Esophagus mucosa (tissue), 1 donor: ENCODE measurements at regions not wholly inside any gene's neighbourhood (a gene's known extent, or its start where the extent isn't known, plus 50 kb on each side); places are given as distances from the start of the nearest gene placed in this dataset.
"Not testable (repeated sequence)": the region's sequence is repeated elsewhere in the genome, so short reads cannot be mapped to it uniquely, and the experiment has no call there.

Experiments
- ATAC-seq: fragments of 200-7000 bp; cut with Tn5 transposase; one replicate; pipeline ENCODE4 v1.9.1; 2020
- donor health status: DM: yes; HTN: yes; CAD: no.

DNA sequence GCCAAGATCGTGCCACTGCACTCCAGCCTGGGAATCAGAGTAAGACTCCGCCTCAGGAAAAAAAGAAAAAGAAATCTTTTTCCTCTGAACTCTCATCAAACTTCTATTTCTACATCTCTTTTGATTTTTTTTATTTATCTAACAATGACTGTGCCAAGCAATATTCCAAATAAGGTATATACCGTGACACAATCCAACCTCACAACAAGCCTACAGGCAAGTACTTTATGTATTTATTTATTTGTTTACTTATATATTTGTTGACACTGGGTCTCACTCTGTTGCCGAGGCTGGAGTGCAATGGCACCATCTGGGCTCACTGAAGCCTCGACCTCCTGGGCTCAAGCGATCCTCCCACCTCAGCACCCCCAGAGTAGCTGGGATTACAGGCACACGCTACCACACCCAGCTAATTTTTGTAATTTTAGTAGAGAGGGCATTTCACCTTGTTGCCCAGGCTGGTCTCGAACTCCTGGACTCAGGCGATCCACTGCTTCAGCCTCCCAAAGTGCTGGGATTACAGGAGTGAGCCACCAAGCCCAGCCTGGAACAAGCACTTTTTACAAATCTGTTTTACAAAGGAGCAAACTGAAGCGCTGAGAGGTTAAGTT is 94.9 kb upstream of the CHD2 start:
- no peak for ATAC-seq

DNA sequence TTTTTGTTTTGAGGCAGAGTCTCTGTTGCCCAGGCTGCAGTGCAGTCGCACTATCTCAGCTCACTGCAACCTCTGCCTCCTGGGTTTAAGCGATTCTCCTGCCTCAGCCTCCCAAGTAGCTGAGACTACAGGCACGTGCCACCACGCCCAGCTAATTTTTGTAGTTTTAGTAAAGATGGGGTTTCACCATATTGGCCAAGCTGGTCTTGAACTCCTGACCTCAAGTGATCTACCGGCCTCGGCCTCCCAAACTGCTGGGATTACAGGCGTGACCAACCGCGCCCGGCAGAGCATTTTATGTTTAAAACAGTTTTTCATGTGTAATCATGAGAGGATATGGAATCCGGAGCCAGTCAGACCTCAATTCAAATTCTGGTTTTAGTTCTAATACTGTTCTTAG is 94.0 kb upstream of the CHD2 start:
- ATAC-seq: not testable (repeated sequence)

DNA sequence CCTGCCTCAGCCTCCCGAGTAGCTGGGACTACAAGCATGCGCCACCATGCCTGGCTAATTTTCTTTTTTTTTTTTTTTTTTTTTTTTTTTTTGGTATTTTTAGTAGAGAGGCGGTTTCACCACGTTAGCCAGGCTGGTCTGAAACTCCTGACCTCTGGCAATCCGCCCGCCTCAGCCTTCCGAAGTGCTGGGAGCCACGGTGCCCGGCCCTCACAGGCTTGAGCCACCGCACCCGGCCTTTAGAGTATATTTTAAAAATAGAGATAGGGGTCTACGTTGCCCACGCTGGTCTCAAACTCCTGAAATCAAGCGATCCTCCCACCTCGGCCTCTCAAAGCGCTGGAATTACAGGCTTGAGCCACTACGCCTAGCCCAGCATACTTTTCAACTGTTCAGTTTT is 93.4 kb upstream of the CHD2 start:
- ATAC-seq: no peak

DNA sequence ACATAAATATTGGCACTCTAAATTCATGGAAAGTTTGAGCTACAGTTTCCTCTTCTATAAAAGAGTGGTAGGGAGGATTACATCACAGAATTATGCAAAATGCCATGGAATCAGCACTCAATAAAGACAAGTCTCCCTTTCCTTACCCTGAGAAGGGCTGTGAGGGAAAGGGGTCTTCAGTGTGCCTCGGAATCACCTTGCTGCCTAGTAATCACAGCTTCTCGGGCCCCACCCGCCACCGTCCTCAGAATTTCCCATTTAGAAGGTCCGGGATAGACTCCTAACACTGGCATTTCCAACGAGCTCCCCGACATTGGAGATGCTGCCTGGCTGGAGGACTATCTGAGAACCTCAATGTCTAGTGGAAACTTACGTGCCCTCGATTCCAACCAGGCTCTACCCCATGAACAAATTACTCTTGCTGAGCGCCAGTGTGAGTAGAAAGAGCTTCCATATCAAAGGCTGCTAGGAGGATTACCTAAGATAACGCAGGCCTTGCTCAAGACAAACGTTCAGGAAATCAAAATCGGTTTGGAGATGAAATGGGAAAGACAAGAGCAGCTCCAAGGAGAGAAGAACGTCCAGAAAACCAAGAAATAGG is 92.1 kb upstream of the CHD2 start:
- no peak for ATAC-seq

DNA sequence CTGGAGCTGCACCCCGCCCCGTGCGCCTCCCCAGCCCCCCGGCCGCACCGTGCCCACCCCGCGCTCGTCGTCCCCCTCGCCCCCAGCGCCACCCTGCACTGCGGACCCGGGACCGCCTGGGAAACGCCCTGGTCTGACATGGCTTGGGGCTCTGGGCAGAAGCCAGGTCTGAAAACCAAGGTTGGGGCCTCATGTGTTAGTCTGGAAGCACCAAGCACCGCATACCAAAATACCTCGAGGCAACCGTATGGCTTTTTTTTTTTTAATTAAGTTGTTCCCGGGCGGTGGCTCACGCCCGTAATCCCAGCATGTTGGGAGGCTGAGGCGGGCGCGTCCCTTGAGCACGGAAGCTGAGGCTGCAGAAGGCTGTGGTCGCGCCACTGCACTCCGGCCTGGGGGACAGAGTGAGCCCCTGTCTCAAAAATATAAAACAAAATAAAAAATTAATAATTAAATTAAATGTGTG is 91.5 kb upstream of the CHD2 start:
- peak; percentile 13 for ATAC-seq

DNA sequence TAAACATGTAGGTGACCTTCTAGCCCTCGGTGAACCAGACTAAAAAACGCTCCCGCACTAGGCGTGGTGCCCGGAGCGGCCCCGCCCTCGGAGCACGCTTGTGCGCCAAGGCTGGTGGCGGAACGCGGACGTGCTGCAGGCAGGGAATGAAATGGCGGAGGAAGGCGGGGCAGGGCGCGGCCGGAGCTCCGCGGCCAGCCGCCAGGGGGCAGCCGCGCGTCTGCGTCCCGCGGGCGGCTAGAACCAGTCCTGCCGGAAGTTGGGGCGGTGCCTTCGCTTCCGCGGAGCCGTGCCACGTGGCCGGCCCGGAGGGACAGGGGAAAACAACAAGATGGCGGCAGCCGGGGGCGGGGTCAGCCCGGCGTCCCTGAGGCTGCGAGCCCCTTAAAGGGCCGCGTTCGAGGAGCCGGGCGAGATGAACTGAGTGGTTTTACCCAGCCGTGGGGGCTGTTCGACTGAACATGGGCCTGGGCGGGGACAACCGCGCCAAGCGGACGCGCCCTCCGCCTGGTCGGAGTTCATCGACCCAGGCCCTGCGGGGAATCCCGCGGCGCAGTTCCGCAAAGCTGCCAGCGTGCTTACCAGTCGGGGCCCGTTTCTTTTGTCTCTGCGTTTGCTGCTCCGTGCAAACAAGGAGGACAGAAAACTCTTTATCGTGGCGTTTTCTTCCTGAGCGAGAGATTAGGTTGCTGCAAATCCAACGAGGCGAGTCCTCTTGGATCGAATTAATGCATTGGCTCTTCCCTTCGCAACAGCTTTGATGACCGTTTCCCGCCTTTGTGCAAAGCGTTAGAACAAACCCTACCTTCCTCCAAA is 90.9 kb upstream of the CHD2 start:
- peak; percentile 93 for ATAC-seq

DNA sequence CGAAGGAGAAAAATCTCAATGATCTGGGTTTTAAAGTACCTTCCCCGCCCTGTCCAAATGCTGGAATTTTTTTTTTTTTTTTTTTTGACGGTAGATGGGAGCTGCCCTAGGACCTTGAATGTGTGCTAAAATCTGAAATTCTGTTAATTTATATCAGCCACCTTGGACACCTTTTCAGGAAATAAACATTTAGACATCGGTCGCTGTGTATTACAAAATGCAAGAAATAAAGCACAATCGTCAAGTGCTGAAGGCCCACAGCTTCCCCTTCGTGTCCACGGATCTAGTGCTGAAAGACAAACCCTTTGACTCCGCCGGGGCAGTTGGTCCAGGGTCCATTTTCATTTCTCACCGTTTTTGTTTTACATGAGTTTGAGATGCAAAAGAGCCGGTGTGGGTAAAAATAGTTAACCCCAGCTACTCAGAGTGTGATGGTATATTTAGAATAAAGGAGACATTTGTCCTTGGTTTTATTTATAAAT is 90.2 kb upstream of the CHD2 start:
- no peak for ATAC-seq

DNA sequence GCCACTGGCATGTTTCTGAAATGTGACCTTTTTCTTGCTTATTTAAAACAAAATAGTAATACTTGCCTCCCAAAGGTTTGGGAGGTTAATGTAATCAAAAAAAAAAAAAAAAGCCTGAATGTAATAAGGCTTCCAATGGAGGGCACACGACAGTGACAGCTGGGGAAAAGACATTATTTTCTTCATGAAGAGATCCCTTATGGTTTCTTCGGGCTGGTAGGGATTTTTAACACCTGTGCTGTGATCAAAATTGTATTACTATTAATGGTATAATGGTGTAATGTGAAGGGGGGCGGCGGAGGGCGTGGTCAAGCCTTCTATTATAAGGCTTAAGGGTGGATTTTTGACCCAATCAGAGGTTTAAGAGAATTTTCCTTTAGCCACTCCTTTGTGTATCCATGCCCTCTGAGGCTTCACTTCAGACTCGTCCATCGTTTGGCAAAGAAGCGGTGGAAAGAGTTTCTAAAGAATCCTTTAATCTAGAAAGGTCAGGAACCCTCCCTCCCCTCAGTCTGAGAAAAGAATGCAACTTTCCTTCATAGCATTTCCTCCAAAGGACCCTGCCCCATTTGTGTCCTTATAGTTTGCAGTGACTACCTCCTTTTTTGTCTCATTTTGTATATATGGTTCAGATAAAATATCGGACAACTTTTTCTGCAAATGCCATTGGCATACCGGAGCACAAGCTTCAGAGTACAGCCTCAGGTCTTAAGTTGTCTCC is 89.5 kb upstream of the CHD2 start:
- ATAC-seq: no peak

DNA sequence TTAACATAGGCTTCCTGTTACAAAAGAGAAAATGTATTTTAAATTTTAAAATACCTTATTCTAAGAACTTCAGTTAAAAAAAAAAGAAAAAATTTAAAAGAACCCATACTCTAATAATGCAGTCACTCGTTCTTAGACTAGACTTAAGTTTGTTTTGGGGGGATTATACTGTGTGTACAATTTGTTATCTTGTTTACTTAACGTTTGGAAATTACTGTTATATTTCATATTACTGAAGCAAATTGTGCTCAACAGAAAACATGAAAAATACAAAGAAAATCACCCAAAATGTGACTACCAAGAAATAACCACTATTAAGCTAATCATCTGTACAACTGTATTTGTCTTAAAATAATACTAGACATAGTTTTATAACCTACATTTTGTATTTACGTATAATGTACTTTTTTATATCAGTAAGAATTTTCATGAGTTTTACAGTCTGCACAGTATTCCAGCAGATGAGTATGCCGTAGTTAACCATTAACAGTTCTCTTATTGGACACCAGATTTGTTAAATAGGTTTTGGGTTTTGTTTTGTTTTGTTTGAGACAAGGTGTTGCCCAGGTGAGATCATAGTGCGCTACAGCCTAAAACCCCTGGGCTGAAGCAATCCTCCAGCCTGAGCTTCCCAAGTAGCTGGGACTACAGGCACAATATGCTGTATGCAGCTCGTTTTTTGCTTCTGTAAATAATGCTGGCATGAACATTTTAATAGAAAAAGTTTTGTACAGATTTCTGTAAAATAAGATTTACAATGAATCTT is 88.8 kb upstream of the CHD2 start:
- ATAC-seq: peak; percentile 15

DNA sequence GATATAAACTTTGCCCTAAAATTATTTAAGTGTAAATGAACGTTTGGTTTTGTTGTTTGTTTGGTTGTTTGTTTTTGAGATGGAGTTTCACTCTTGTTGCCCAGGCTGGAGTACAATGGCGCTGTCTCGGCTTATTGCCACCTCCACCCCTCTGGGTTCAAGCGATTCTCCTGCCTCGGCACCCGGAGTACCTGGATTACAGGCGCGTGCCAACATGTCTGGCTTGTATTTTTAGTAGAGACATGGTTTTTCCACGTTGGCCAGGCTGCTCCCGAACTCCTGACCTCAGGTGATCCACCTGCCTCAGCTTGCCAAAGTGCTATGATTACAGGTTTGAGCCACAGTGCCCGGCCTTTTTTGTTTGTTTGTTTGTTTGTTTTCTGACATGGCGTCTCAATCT is 87.9 kb upstream of the CHD2 start:
- ATAC-seq: no peak

DNA sequence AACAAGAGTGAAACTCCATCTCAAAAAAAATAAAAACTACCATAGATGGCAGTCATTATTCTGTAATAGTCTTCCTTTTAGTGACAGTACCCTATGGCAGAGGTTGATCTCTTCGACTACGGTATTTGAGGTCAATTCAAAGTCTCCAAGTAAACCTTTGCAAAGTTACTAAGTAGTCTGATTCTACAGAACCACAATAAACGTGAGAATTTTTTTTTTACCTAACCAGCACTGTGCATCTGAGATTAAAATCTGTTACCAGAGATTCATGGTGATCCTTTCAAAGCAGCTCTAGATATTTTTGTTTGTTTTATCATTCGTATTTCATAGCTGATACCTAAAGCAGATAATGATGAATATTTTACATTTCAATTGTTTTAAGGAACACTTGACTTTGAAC is 86.6 kb upstream of the CHD2 start:
- no peak for ATAC-seq

DNA sequence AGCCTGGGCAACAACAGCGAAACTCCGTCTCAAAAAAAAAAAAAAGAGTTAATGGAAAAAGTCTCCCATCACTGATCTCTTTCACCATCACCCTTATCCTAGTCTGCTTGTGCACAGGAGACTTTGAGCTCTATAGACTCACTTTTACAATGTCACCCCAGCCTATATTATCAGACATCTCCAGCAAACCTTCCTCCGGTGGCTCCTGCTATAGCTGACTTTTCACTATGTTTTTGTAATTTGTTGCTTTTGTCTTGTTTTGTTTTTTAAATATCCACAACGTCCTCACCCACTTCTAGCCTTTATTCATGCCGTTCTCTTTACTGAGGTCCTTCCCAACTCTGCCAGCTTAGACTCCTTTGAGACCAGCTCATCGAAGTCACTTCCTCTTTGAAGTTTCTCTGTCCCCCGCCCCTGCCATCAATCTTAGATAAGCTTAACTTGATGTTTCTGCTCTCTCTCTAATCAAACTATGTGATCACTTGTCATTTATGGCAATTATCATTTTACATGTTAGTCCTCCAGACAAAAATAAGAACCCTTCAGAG is 82.7 kb upstream of the CHD2 start:
- ATAC-seq: no peak

DNA sequence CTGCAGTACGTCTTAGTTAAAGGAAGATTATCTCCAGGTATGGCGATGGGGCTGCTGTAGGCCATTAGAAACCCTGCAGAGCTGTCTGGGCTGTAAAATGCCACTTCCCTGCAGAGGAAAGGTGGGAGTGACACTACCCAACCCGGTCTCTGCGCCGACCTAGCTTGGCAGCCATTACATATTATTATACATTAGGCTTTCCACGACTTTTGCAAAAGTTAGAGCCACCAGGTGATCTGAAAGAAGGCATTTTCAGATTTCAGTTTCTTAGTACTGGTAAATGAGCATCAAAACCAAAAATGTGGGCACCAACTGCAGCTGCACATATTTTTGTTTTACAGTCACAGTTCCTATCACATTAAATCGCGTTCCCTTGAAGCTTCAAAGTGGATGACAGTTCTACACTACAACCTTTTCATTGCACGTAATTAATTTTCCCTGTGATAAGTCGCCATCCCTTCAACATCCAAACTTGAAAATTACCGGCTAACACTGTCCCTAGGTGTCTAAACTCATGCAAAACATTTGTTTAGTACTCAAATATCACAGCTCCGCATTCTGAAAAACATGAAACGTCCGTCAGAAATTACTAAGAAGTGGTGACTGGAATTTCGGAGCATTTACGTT is 81.4 kb upstream of the CHD2 start:
- no peak for ATAC-seq

DNA sequence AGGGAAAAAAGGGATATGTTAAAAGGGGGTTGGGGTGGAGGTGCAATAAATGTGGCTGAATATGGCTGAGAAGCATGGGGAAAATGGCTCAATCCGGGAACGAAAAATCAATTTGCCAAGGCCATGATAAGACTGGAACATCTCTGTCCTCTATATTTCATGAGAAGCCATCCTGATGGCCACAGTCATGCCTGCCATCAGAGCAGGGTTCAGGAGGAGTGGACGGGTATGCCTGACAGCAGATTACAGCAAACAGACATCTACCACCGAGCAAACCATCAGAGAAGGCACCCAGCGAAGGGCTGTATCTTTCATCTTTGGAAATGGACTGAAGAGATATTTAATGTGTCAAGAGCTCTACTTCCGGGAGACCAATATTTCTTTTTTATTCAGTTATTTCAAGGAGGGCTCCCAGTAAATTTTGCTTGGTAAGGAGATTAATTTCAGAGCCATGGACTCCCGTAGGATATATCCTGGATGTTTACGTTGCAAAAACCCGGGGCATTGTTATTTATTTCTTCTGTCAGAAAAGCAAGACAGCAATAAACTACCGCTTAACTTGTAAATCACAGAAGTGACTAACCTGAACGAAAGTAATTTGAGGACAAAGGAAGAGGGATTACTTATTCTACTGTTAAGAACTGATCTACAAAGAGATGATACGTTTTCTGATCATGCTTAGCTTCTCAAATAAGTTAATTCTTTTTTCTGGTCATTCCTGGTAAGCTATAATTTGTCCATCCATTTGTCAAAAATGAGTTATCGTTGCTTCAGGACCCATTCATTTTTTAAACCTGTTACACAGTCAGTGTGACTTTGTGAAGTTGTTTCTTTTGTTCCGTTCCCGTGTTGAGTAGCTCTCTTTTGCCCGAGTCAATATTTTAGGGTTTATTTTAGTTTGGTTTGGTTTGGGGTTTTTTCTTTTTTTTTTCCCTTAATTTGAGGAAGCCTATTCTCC is 80.6 kb upstream of the CHD2 start:
- no peak for ATAC-seq

DNA sequence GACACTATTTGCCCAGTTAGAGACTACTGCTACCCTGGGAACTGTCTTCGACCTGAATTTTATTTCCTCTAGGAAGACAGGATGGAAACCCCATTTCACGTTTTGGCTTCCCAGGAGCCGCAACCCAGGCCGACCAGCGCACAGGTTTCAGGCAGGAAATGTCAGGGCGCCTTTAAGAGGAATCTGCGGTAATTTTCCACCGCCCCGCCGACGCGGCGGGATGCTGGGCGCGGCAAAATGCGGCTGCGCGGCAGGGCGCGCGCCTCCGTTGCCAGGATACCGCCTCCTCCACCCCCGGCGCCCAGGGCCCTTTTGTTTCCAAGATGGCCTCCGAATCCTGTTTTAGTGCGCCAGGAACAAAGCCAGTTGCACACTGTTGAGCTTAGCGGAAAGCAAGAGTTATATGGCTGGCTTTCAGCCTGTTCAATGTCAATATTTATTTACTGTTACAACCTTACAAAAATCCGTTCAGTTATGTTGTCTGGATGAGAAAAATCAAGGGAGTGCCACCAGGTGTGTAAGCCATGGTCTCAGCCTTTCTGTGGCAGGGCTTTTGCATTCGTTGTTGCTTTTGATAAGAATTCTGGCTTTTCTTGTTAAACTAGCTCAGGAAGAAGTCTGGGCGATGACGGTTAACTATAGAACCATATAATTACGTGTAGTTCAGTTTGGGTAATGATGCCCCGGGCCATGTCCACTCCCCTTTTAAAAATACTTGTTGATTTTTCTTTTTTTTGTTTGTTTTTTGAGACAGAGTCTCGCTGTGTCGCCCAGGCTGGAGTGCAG is 79.7 kb upstream of the CHD2 start:
- peak; percentile 88 for ATAC-seq

DNA sequence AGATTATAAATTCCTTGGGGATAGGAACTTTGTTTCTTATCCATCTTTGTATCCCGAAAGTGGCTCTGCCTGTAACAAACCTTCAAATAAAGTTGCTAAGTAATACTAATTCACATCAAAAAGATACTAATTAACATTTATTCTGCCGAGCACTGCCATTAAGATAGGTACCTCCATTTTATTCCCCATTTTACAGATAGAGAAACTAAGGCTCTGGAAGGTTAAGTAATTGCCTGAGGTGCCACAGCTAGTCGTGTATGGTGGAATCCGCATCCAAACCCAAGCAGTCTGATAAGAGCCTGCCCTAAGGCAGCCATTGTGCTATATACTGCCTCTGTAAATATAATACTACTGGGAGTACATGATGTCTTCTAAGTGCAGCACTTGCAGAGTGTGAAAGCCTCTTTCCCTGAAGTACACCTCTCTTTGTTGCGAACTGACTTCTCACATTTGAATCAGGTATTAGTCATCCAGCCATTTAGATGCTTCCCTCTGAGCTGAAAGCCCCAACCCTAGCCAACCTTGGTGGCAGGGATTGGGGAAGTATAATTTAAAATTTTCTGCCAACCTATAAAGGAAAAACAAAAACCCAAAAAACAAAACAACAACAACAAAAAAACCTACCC is 78.5 kb upstream of the CHD2 start:
- ATAC-seq: peak; percentile 50

DNA sequence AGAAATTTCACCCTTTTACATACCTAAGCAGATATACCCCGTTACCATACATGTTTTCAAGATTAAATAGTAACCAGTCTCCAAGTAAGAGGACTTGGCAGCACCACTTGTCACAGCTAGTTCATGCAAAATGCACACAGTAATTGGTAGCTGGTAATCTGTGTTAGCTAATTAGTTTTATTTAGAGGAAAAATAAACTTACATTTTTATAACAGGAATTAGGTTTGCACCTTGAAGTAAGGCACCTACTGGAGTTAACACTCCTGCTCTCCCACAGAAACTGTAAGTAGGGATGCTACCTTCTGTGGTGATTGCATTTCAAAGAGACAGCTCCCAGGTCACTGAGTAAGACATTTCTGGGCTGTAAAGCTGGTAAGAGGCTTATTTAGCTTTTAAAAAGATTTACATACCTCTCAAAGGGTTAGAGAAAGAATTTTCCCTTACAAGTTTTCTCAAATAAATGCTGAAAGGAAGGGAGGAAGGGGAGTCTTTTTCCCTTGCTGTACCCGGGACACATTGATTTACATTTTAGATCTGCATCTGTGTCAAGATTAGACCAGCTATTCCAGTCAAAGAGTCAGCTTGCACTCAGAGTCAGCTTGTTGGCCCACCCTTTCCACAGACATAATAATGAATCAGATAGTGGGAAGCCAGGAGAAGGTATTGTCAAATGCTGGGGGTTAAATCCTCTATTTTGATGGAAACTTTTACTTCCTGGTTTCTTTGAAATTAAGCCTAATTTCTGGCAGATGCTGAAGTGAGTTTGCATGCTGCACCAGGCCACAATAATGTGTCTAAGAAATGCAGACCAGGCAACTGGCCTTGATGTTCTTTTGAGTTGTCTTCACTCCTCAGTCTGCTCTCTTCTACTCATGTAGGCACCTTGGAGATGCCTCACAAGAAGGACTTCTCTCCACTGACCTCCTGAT is 77.6 kb upstream of the CHD2 start:
- ATAC-seq: no peak

DNA sequence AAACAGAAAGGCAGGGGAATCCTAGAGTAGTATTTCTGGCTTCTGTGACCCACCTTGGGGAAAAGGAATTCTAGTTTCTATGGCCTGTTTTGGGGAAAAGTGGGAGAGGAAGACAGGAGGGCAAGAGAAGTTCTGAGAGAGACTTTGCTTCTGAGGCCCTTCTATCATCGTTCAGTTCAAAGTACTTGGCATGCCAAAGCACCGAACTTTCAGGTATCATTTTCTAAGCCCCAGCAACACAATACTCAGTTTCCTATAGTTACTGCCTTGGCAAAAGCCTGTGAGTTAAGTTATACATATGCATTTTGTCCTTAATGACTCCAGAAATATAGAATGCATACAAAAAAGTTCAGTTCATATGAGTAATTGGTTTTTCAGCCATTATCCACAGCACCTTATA is 74.1 kb upstream of the CHD2 start:
- no peak for ATAC-seq
